ENCODE measurements at regions not wholly inside any gene's neighbourhood (a gene's known extent, or its start where the extent isn't known, plus 50 kb on each side); places are given as distances from the start of the nearest gene placed in this dataset.

DNA sequence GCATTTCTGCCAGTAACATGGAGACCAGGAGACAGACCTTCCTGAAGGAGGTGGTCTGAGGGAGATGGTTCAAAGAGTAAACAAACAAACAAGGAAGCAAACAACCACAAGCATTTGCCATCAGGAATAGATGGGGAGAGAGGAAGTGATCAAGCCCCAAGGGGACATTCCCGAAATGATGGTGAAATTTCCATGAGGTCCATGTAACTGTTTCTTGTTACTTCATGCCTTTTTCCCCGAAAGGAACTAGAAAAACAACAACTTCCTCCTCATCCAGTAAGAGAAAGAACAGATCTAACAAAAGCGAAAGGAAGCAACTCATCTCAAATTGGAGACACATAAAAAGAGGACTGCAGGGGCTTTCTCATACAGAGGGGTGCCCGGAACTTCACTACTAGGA, 152.5 kb upstream of the ZNF32 start:
- WGBS, 2 donors = 71 to 79% methylated on average over 4 of the region's 4 CpGs
- Histone ChIP-seq H3K27me3 (ENCODE audit: control insufficient read depth in 1 of 2, insufficient read depth in 2 of 2, low read length in 2 of 2) (no peaks in the 10 kb centered on the region), H3K4me3 (ENCODE audit: low read depth in 1 of 2, low read length in 2 of 2) (no peak overlapping the region), H3K36me3 (ENCODE audit: control insufficient read depth in 2 of 2, insufficient read depth in 2 of 2, low read length in 1 of 2) (no peaks in the 10 kb centered on the region), H3K27ac (ENCODE audit: low read depth in 2 of 2, low read length in 1 of 2) (no peak overlapping the region), H3K4me1 (ENCODE audit: control insufficient read depth in 2 of 2, insufficient read depth in 2 of 2, low read length in 1 of 2) (no peaks in the 10 kb centered on the region), H3K9me3 (ENCODE audit: control insufficient read depth in 2 of 2, insufficient read depth in 1 of 2, low read depth in 1 of 2, low read length in 1 of 2) (no peaks in the 10 kb centered on the region)

DNA sequence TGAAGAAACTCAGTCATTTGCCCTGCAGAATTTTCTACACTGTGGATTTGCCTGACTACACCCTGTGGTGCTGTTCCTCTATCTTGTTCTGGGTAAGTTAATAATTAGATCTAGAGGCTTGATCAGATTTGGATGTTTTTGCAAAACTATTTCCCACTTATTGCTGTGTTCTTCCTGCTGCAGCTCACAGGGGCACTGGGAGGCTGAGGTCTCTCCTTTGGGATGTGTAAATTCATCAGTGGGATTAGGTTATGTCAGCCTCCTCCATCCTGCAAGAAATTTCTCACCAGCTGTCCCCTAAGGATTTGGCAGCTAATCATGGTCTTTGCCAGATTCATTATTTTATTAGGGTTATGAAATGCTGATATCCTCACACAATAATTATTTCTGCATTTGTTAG, 148.1 kb upstream of the ZNF32 start:
- no peak overlapping the region for H3K27ac ChIP-seq (ENCODE audit: low read depth in 2 of 2, low read length in 1 of 2)
- no peaks in the 10 kb centered on the region for H3K36me3 ChIP-seq (ENCODE audit: control insufficient read depth in 2 of 2, insufficient read depth in 2 of 2, low read length in 1 of 2)
- no peaks in the 10 kb centered on the region for H3K27me3 ChIP-seq (ENCODE audit: control insufficient read depth in 1 of 2, insufficient read depth in 2 of 2, low read length in 2 of 2)
- H3K9me3 ChIP-seq (ENCODE audit: control insufficient read depth in 2 of 2, insufficient read depth in 1 of 2, low read depth in 1 of 2, low read length in 1 of 2) = no peaks in the 10 kb centered on the region
- no peak overlapping the region for H3K4me3 ChIP-seq (ENCODE audit: low read depth in 1 of 2, low read length in 2 of 2)
- H3K4me1 ChIP-seq (ENCODE audit: control insufficient read depth in 2 of 2, insufficient read depth in 2 of 2, low read length in 1 of 2) = no peaks in the 10 kb centered on the region

DNA sequence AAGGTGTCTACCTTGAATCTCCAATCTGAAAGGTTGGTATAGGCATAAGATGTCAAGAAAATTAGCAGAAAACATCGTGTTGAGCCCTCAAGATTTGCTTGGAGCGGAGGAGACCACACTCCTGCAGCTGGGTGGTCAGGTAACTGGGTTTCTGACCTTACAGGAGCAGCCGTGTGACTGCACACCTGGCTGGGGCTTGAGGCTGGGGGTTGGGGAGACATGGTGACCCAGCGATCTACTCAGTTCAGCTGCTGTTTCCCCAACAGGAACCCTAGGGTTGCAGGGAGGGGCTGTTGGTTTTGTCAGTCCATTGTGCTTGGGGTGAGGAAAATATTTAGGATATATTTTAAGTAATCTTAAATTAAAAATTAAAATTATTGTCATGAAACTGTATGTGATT, 147.0 kb upstream of the ZNF32 start:
- H3K4me3 ChIP-seq (ENCODE audit: low read depth in 1 of 2, low read length in 2 of 2) = no peak overlapping the region
- no peaks in the 10 kb centered on the region for H3K36me3 ChIP-seq (ENCODE audit: control insufficient read depth in 2 of 2, insufficient read depth in 2 of 2, low read length in 1 of 2)
- no peaks in the 10 kb centered on the region for H3K27me3 ChIP-seq (ENCODE audit: control insufficient read depth in 1 of 2, insufficient read depth in 2 of 2, low read length in 2 of 2)
- 84 to 90% methylated on average over 4 of the region's 4 CpGs for WGBS, 2 donors
- H3K4me1 ChIP-seq (ENCODE audit: control insufficient read depth in 2 of 2, insufficient read depth in 2 of 2, low read length in 1 of 2) = no peaks in the 10 kb centered on the region
- no peaks in the 10 kb centered on the region for H3K9me3 ChIP-seq (ENCODE audit: control insufficient read depth in 2 of 2, insufficient read depth in 1 of 2, low read depth in 1 of 2, low read length in 1 of 2)
- H3K27ac ChIP-seq (ENCODE audit: low read depth in 2 of 2, low read length in 1 of 2) = no peak overlapping the region

DNA sequence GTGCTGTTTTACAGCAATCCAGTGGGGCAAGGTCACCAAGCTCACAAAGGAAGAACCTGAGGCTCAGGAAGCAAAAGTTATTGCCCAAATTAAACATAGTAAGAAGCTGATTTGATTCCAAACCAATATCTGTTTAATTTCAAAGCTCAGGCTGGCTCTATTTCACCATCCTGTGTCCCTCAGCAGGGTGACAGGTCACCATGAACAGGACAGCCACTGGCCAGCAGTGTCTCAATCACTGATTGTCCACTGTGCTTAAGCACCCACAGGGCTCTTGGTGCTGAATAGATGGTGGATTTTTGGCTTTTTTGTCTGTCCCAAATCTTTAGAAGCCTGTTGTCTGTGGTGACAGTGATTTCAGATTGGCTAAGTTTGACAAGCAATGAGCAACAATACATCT, 146.4 kb upstream of the ZNF32 start:
- no peaks in the 10 kb centered on the region for H3K36me3 ChIP-seq (ENCODE audit: control insufficient read depth in 2 of 2, insufficient read depth in 2 of 2, low read length in 1 of 2)
- H3K9me3 ChIP-seq (ENCODE audit: control insufficient read depth in 2 of 2, insufficient read depth in 1 of 2, low read depth in 1 of 2, low read length in 1 of 2) = no peaks in the 10 kb centered on the region
- H3K4me1 ChIP-seq (ENCODE audit: control insufficient read depth in 2 of 2, insufficient read depth in 2 of 2, low read length in 1 of 2) = no peaks in the 10 kb centered on the region
- H3K27ac ChIP-seq (ENCODE audit: low read depth in 2 of 2, low read length in 1 of 2) = no peak overlapping the region
- no peaks in the 10 kb centered on the region for H3K27me3 ChIP-seq (ENCODE audit: control insufficient read depth in 1 of 2, insufficient read depth in 2 of 2, low read length in 2 of 2)
- no peak overlapping the region for H3K4me3 ChIP-seq (ENCODE audit: low read depth in 1 of 2, low read length in 2 of 2)

DNA sequence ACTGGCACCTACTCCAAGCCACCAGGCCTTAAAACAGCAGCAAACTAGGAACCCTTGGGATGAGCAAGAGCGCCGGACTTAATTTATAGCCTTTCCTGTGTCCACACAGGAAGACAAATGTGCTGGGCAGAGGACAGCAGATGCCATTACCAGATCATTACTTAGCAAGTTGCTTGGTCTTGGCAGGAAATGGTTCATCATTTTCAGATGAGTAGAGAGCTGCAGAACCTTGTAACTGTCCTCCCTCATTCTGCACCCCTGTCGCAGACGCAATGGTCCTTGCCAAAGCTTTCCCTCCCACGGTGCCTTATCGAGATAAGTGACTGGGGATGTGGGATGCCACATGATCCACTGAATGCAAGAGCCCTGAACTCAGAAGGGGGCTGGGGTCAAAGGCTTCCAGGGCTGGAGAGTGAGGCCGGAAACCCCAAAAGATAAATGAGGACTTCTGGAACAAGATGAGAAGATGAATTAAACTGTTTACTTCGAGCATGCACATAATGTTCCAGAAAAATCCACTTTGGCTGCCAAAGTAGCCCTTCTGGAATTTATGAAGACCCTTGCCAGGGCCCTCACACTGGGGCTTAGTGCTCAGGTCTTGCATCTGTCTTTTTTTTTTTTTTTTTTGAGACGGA, 145.6 kb upstream of the ZNF32 start:
- Histone ChIP-seq H3K4me3 (ENCODE audit: low read depth in 1 of 2, low read length in 2 of 2) (no peak overlapping the region), H3K36me3 (ENCODE audit: control insufficient read depth in 2 of 2, insufficient read depth in 2 of 2, low read length in 1 of 2) (no peaks in the 10 kb centered on the region), H3K27ac (ENCODE audit: low read depth in 2 of 2, low read length in 1 of 2) (no peak overlapping the region), H3K27me3 (ENCODE audit: control insufficient read depth in 1 of 2, insufficient read depth in 2 of 2, low read length in 2 of 2) (no peaks in the 10 kb centered on the region), H3K4me1 (ENCODE audit: control insufficient read depth in 2 of 2, insufficient read depth in 2 of 2, low read length in 1 of 2) (no peaks in the 10 kb centered on the region), H3K9me3 (ENCODE audit: control insufficient read depth in 2 of 2, insufficient read depth in 1 of 2, low read depth in 1 of 2, low read length in 1 of 2) (no peaks in the 10 kb centered on the region)
- 64 to 69% methylated on average over 8 to 9 of the region's 9 CpGs for WGBS, 2 donors

DNA sequence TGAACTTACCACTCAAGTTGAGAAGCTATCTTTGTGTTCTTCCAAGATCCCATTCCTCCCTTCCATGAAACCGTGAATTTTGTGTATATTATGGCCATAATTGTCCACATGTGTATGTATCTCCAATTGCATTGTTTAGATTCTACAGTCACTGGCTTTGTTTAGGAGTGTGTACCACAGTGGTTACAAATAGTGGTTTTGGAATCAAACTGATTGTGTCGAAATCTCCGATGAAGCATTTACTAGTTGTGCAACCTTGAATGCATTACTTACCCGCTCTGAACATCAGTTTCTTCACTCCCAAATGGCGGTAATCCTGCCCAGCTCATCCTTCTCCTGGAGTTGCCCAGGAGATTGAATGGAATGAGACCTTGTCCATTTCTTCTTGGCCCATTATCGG, 145.0 kb upstream of the ZNF32 start:
- H3K9me3 ChIP-seq (ENCODE audit: control insufficient read depth in 2 of 2, insufficient read depth in 1 of 2, low read depth in 1 of 2, low read length in 1 of 2) = no peaks in the 10 kb centered on the region
- WGBS, 2 donors = 76 to 88% methylated on average over 6 of the region's 6 CpGs
- no peaks in the 10 kb centered on the region for H3K4me1 ChIP-seq (ENCODE audit: control insufficient read depth in 2 of 2, insufficient read depth in 2 of 2, low read length in 1 of 2)
- H3K27me3 ChIP-seq (ENCODE audit: control insufficient read depth in 1 of 2, insufficient read depth in 2 of 2, low read length in 2 of 2) = no peaks in the 10 kb centered on the region
- no peaks in the 10 kb centered on the region for H3K36me3 ChIP-seq (ENCODE audit: control insufficient read depth in 2 of 2, insufficient read depth in 2 of 2, low read length in 1 of 2)
- no peak overlapping the region for H3K27ac ChIP-seq (ENCODE audit: low read depth in 2 of 2, low read length in 1 of 2)
- H3K4me3 ChIP-seq (ENCODE audit: low read depth in 1 of 2, low read length in 2 of 2) = no peak overlapping the region

DNA sequence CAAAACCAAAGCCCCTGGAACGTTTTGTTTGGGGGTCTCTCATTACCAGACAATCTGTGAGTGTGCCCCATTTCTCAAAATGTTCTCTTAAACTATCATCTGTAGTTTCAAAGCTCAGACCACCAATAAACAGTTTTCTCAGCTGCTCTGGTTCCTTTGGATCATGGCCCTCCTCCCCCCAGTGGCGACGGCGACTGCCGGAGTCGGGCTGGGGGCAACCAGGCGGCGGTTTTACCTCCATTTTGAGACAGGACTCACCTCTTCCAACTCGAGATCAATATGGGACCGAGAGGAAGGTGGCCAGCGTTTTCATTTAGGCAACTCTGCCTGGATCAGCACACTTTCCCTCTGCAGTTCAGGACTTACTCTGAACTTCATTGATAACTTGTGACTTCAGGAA, 141.5 kb upstream of the ZNF32 start:
- Histone ChIP-seq H3K4me1 (ENCODE audit: control insufficient read depth in 2 of 2, insufficient read depth in 2 of 2, low read length in 1 of 2) (no peaks in the 10 kb centered on the region), H3K27me3 (ENCODE audit: control insufficient read depth in 1 of 2, insufficient read depth in 2 of 2, low read length in 2 of 2) (no peaks in the 10 kb centered on the region), H3K27ac (ENCODE audit: low read depth in 2 of 2, low read length in 1 of 2) (no peak overlapping the region), H3K4me3 (ENCODE audit: low read depth in 1 of 2, low read length in 2 of 2) (no peak overlapping the region), H3K9me3 (ENCODE audit: control insufficient read depth in 2 of 2, insufficient read depth in 1 of 2, low read depth in 1 of 2, low read length in 1 of 2) (no peaks in the 10 kb centered on the region), H3K36me3 (ENCODE audit: control insufficient read depth in 2 of 2, insufficient read depth in 2 of 2, low read length in 1 of 2) (no peaks in the 10 kb centered on the region)
- 83 to 90% methylated on average over 11 of the region's 11 CpGs for WGBS, 2 donors

DNA sequence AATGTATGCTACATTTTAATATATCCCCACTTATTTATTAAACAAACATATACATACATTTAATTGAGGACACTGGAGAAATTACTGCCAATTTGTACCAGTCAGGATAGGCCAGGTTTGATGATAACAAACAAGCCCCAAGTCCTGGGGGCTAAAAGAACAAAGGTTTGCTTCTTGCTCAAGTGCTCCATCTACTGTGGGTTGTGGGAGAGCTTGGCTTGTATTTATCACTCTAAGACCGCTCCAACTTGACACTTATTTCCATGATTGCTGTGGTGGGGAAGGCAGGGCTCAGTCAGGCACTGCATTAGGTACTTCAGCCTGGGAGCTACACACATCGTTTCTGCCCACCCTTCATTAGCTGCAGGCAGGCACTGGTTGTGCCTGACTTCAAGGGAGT, 136.6 kb upstream of the ZNF32 start:
- H3K27me3 ChIP-seq (ENCODE audit: control insufficient read depth in 1 of 2, insufficient read depth in 2 of 2, low read length in 2 of 2) = no peaks in the 10 kb centered on the region
- no peaks in the 10 kb centered on the region for H3K4me1 ChIP-seq (ENCODE audit: control insufficient read depth in 2 of 2, insufficient read depth in 2 of 2, low read length in 1 of 2)
- H3K36me3 ChIP-seq (ENCODE audit: control insufficient read depth in 2 of 2, insufficient read depth in 2 of 2, low read length in 1 of 2) = no peaks in the 10 kb centered on the region
- 75 to 80% methylated on average over 2 of the region's 2 CpGs for WGBS, 2 donors
- H3K4me3 ChIP-seq (ENCODE audit: low read depth in 1 of 2, low read length in 2 of 2) = no peak overlapping the region
- no peak overlapping the region for H3K27ac ChIP-seq (ENCODE audit: low read depth in 2 of 2, low read length in 1 of 2)
- H3K9me3 ChIP-seq (ENCODE audit: control insufficient read depth in 2 of 2, insufficient read depth in 1 of 2, low read depth in 1 of 2, low read length in 1 of 2) = no peaks in the 10 kb centered on the region

DNA sequence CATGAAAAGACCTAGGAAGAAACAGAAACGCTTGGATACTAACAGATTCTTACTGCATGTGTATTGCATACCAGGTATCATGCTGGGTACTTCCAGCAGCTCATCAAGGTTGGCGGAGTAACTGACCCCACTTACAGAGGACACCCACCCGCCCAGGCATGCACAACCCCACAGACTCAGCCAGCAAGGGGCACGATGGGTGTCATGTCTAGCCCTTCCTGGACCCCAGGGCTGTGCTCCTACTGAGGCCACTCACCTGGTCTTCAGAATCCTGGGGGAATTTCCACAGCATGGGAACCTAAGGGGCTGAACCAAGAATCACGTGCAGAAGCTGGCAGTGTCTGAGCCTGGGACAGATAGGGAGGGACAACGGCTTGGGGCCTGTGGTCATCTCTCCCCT, 134.1 kb upstream of the ZNF32 start:
- H3K27ac ChIP-seq (ENCODE audit: low read depth in 2 of 2, low read length in 1 of 2) = no peak overlapping the region
- WGBS, 2 donors = 89% methylated on average over 6 of the region's 6 CpGs
- no peaks in the 10 kb centered on the region for H3K9me3 ChIP-seq (ENCODE audit: control insufficient read depth in 2 of 2, insufficient read depth in 1 of 2, low read depth in 1 of 2, low read length in 1 of 2)
- H3K4me1 ChIP-seq (ENCODE audit: control insufficient read depth in 2 of 2, insufficient read depth in 2 of 2, low read length in 1 of 2) = no peaks in the 10 kb centered on the region
- H3K4me3 ChIP-seq (ENCODE audit: low read depth in 1 of 2, low read length in 2 of 2) = no peak overlapping the region
- no peaks in the 10 kb centered on the region for H3K27me3 ChIP-seq (ENCODE audit: control insufficient read depth in 1 of 2, insufficient read depth in 2 of 2, low read length in 2 of 2)
- H3K36me3 ChIP-seq (ENCODE audit: control insufficient read depth in 2 of 2, insufficient read depth in 2 of 2, low read length in 1 of 2) = no peaks in the 10 kb centered on the region

DNA sequence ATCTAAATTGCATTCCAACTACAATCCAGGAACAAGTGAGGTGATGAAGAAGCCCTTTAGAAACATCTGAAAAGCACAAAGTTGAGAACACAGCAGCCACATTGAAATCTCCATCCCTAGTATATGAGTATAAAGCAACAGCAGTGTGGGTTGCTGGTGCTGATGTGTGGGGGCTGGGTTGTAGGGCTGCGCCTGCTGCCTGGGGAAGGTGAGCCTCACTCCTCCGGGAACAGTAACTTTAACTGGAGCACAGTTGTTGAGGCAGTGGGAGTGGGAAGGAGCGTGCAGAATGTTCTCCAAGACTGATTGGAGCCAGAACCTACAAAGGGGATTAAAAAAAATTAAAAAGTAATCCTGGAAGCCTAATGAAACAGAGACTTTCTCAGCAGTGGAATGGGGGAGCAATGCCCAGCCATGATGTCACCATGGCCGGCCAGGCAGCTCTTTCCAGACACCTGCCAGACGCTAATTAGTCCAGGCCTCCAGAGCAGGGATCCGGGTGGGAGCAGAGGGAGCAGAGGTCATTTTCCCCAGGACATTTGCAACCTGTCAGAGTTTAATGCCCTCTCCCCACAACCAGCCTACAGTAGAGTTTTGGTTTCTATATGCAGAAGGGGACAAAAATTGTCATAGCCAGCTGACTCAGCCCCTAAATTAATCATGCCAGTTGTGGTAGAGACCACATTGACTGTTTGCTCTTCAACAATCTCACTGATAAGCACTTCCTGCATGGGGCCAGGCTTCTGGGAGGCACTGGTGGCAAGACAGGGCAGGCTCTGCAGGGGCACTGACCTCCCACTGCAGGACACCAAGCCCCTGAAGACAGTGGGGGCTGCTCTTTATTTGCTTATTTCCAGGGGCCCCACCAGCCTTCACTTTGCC, 133.0 kb upstream of the ZNF32 start:
- Histone ChIP-seq H3K36me3 (ENCODE audit: control insufficient read depth in 2 of 2, insufficient read depth in 2 of 2, low read length in 1 of 2) (no peaks in the 10 kb centered on the region), H3K4me3 (ENCODE audit: low read depth in 1 of 2, low read length in 2 of 2) (no peak overlapping the region), H3K27ac (ENCODE audit: low read depth in 2 of 2, low read length in 1 of 2) (no peak overlapping the region), H3K4me1 (ENCODE audit: control insufficient read depth in 2 of 2, insufficient read depth in 2 of 2, low read length in 1 of 2) (no peaks in the 10 kb centered on the region), H3K9me3 (ENCODE audit: control insufficient read depth in 2 of 2, insufficient read depth in 1 of 2, low read depth in 1 of 2, low read length in 1 of 2) (no peaks in the 10 kb centered on the region), H3K27me3 (ENCODE audit: control insufficient read depth in 1 of 2, insufficient read depth in 2 of 2, low read length in 2 of 2) (no peaks in the 10 kb centered on the region)
- WGBS, 2 donors = 66 to 67% methylated on average over 6 of the region's 6 CpGs
